ENCODE measurements at regions not wholly inside any gene's neighbourhood (a gene's known extent, or its start where the extent isn't known, plus 50 kb on each side); places are given as distances from the start of the nearest gene placed in this dataset.

GRCh38 chr7:47037607-47038006, 544.3 kb downstream of the TNS3 start (continued):
- TF ChIP-seq, protein P1, sequence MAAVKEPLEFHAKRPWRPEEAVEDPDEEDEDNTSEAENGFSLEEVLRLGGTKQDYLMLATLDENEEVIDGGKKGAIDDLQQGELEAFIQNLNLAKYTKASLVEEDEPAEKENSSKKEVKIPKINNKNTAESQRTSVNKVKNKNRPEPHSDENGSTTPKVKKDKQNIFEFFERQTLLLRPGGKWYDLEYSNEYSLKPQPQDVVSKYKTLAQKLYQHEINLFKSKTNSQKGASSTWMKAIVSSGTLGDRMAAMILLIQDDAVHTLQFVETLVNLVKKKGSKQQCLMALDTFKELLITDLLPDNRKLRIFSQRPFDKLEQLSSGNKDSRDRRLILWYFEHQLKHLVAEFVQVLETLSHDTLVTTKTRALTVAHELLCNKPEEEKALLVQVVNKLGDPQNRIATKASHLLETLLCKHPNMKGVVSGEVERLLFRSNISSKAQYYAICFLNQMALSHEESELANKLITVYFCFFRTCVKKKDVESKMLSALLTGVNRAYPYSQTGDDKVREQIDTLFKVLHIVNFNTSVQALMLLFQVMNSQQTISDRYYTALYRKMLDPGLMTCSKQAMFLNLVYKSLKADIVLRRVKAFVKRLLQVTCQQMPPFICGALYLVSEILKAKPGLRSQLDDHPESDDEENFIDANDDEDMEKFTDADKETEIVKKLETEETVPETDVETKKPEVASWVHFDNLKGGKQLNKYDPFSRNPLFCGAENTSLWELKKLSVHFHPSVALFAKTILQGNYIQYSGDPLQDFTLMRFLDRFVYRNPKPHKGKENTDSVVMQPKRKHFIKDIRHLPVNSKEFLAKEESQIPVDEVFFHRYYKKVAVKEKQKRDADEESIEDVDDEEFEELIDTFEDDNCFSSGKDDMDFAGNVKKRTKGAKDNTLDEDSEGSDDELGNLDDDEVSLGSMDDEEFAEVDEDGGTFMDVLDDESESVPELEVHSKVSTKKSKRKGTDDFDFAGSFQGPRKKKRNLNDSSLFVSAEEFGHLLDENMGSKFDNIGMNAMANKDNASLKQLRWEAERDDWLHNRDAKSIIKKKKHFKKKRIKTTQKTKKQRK (IDR thresholded peaks at IDR 0.05; ENCODE audit: low read depth, low read length): no peak
- TF ChIP-seq, protein P2, sequence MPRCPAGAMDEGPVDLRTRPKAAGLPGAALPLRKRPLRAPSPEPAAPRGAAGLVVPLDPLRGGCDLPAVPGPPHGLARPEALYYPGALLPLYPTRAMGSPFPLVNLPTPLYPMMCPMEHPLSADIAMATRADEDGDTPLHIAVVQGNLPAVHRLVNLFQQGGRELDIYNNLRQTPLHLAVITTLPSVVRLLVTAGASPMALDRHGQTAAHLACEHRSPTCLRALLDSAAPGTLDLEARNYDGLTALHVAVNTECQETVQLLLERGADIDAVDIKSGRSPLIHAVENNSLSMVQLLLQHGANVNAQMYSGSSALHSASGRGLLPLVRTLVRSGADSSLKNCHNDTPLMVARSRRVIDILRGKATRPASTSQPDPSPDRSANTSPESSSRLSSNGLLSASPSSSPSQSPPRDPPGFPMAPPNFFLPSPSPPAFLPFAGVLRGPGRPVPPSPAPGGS (IDR thresholded peaks at IDR 0.05; ENCODE audit: borderline replicate concordance, insufficient read depth, low read depth, low read length, poor library complexity, severe bottlenecking): no peak
- TF ChIP-seq HCFC1 (IDR thresholded peaks at IDR 0.05; ENCODE audit: low read length): no peak
- TF ChIP-seq NBN (IDR thresholded peaks at IDR 0.05): no peak
- TF ChIP-seq RAD21 (IDR thresholded peaks at IDR 0.05; ENCODE audit: insufficient read depth, low read depth, low read length): no peak
- no peak for TF ChIP-seq RAD51 (IDR thresholded peaks at IDR 0.05)
- no peak for TF ChIP-seq PRDM15 (CRISPR knock-in tag; IDR thresholded peaks at IDR 0.05)
- TF ChIP-seq HDGF (IDR thresholded peaks at IDR 0.05): no peak
- TF ChIP-seq, protein P3, sequence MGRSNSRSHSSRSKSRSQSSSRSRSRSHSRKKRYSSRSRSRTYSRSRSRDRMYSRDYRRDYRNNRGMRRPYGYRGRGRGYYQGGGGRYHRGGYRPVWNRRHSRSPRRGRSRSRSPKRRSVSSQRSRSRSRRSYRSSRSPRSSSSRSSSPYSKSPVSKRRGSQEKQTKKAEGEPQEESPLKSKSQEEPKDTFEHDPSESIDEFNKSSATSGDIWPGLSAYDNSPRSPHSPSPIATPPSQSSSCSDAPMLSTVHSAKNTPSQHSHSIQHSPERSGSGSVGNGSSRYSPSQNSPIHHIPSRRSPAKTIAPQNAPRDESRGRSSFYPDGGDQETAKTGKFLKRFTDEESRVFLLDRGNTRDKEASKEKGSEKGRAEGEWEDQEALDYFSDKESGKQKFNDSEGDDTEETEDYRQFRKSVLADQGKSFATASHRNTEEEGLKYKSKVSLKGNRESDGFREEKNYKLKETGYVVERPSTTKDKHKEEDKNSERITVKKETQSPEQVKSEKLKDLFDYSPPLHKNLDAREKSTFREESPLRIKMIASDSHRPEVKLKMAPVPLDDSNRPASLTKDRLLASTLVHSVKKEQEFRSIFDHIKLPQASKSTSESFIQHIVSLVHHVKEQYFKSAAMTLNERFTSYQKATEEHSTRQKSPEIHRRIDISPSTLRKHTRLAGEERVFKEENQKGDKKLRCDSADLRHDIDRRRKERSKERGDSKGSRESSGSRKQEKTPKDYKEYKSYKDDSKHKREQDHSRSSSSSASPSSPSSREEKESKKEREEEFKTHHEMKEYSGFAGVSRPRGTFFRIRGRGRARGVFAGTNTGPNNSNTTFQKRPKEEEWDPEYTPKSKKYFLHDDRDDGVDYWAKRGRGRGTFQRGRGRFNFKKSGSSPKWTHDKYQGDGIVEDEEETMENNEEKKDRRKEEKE (IDR thresholded peaks at IDR 0.05): no peak
